SK-N-SH treated with all-trans-retinoic acid at 6 μM for 48 hours (cell line): ENCODE measurements at regions not wholly inside any gene's neighbourhood (a gene's known extent, or its start where the extent isn't known, plus 50 kb on each side); places are given as distances from the start of the nearest gene placed in this dataset.

Experiments
- BACH2 ChIP-seq: fragments of 250-450 bp; sonication (Bioruptor Pico); IDR thresholded peaks from 2 replicates; pipeline ENCODE4 v1.9.0; 2021; ENCODE audit warnings: mild to moderate bottlenecking, borderline replicate concordance
- CSDC2 ChIP-seq: fragments of 250-450 bp; sonication (Bioruptor Pico); IDR thresholded peaks from 2 replicates; pipeline ENCODE4 v1.5.0; 2020; ENCODE audit warnings: mild to moderate bottlenecking, moderate library complexity
- CSRNP3 ChIP-seq: fragments of 250-450 bp; sonication (Bioruptor Pico); IDR thresholded peaks from 2 replicates; pipeline ENCODE4 v1.5.1; 2021; ENCODE audit warnings: mild to moderate bottlenecking, moderate library complexity
- RARB ChIP-seq: fragments of 250-450 bp; sonication (Bioruptor Pico); IDR thresholded peaks from 2 replicates; pipeline ENCODE4 v1.8.0; 2021; ENCODE audit warnings: mild to moderate bottlenecking, moderate library complexity
- TOX ChIP-seq: fragments of 250-450 bp; sonication (Bioruptor Pico); IDR thresholded peaks from 2 replicates; pipeline ENCODE4 v1.8.0; 2021; ENCODE audit warnings: mild to moderate bottlenecking, moderate library complexity, borderline replicate concordance
- ZC3H10 ChIP-seq: fragments of 250-450 bp; sonication (Bioruptor Pico); IDR thresholded peaks from 2 replicates; pipeline ENCODE4 v1.5.1; 2021; ENCODE audit warnings: mild to moderate bottlenecking, moderate library complexity
- ZNF8 ChIP-seq: fragments of 450-650 bp; formaldehyde crosslinking; IDR thresholded peaks from 2 replicates; pipeline ENCODE4 v1.5.0; 2020; ENCODE audit warnings: mild to moderate bottlenecking, moderate library complexity

GRCh38 chr12:131366261-131366871 is 344.5 kb upstream of the SFSWAP start:
- TF ChIP-seq ZNF8 (CRISPR knock-in tag) (no peak), CSDC2 (no peak), ZC3H10 (CRISPR knock-in tag) (no peak), RARB (no peak), BACH2 (CRISPR knock-in tag) (no peak), TOX (no peak), CSRNP3 (CRISPR knock-in tag) (no peak)
